ENCODE measurements at regions not wholly inside any gene's neighbourhood (a gene's known extent, or its start where the extent isn't known, plus 50 kb on each side); places are given as distances from the start of the nearest gene placed in this dataset.

GRCh38 chr11:70544774-70545609 is 146.7 kb downstream of the CTTN start:
- no peaks in the 10 kb centered on the region for H3K79me2 ChIP-seq (ENCODE audit: insufficient read depth, low read length)
- H2AFZ ChIP-seq (ENCODE audit: low read length) = no peak overlapping the region
- no peak overlapping the region for H3K4me3 ChIP-seq (ENCODE audit: insufficient read depth, low read length)
- H4K20me1 ChIP-seq (ENCODE audit: insufficient read depth, low read length) = no peaks in the 10 kb centered on the region
- H3K27ac ChIP-seq (ENCODE audit: low read depth, low read length) = no peak overlapping the region
- TF ChIP-seq CTCF (IDR thresholded peaks at IDR 0.05; ENCODE audit: extremely low read depth, low read depth, low read length) = no peak
- H3K4me1 ChIP-seq (ENCODE audit: insufficient read depth, low read length) = no peaks in the 10 kb centered on the region
- peak; percentile 93 for DNase-seq (ENCODE audit: insufficient read length, low spot score, missing footprints)
- no peak overlapping the region for H3K4me2 ChIP-seq (ENCODE audit: insufficient read depth, low read length)
- no peaks in the 10 kb centered on the region for H3K36me3 ChIP-seq (ENCODE audit: insufficient read depth, low read length)
- H3K27me3 ChIP-seq (ENCODE audit: insufficient read depth, low read length) = no peaks in the 10 kb centered on the region
- H3K9me3 ChIP-seq (ENCODE audit: low read depth, low read length) = no peaks in the 10 kb centered on the region

GRCh38 chr11:70545610-70545912 is 147.2 kb downstream of the CTTN start:
- H3K36me3 ChIP-seq (ENCODE audit: insufficient read depth, low read length) = no peaks in the 10 kb centered on the region
- no peaks in the 10 kb centered on the region for H3K79me2 ChIP-seq (ENCODE audit: insufficient read depth, low read length)
- H3K4me3 ChIP-seq (ENCODE audit: insufficient read depth, low read length) = no peak overlapping the region
- no peaks in the 10 kb centered on the region for H3K27me3 ChIP-seq (ENCODE audit: insufficient read depth, low read length)
- H4K20me1 ChIP-seq (ENCODE audit: insufficient read depth, low read length) = no peaks in the 10 kb centered on the region
- DNase-seq (ENCODE audit: insufficient read length, low spot score, missing footprints) = peak; percentile 76
- no peak overlapping the region for H3K27ac ChIP-seq (ENCODE audit: low read depth, low read length)
- no peak for TF ChIP-seq CTCF (IDR thresholded peaks at IDR 0.05; ENCODE audit: extremely low read depth, low read depth, low read length)
- H3K4me1 ChIP-seq (ENCODE audit: insufficient read depth, low read length) = no peaks in the 10 kb centered on the region
- no peak overlapping the region for H3K4me2 ChIP-seq (ENCODE audit: insufficient read depth, low read length)
- H2AFZ ChIP-seq (ENCODE audit: low read length) = no peak overlapping the region
- H3K9me3 ChIP-seq (ENCODE audit: low read depth, low read length) = no peaks in the 10 kb centered on the region

GRCh38 chr11:70546191-70546940 is 148.0 kb downstream of the CTTN start:
- Histone ChIP-seq H3K27me3 (ENCODE audit: insufficient read depth, low read length) (no peaks in the 10 kb centered on the region), H3K27ac (ENCODE audit: low read depth, low read length) (no peak overlapping the region), H3K4me1 (ENCODE audit: insufficient read depth, low read length) (no peaks in the 10 kb centered on the region), H3K4me3 (ENCODE audit: insufficient read depth, low read length) (no peak overlapping the region), H3K9me3 (ENCODE audit: low read depth, low read length) (no peaks in the 10 kb centered on the region), H2AFZ (ENCODE audit: low read length) (no peak overlapping the region), H3K4me2 (ENCODE audit: insufficient read depth, low read length) (no peak overlapping the region), H4K20me1 (ENCODE audit: insufficient read depth, low read length) (no peaks in the 10 kb centered on the region), H3K79me2 (ENCODE audit: insufficient read depth, low read length) (no peaks in the 10 kb centered on the region), H3K36me3 (ENCODE audit: insufficient read depth, low read length) (no peaks in the 10 kb centered on the region)
- DNase-seq (ENCODE audit: insufficient read length, low spot score, missing footprints) = peak; percentile 72
- TF ChIP-seq CTCF (IDR thresholded peaks at IDR 0.05; ENCODE audit: extremely low read depth, low read depth, low read length) = no peak

- TF ChIP-seq CTCF (IDR thresholded peaks at IDR 0.05; ENCODE audit: extremely low read depth, low read depth, low read length) = no peak
Measured at GRCh38 chr11:70547386-70547785, 149.1 kb downstream of the CTTN start.

More at GRCh38 chr11:70547386-70547785, 149.1 kb downstream of the CTTN start:
- H3K9me3 ChIP-seq (ENCODE audit: low read depth, low read length) = no peaks in the 10 kb centered on the region
- H3K4me3 ChIP-seq (ENCODE audit: insufficient read depth, low read length) = no peak overlapping the region
- H2AFZ ChIP-seq (ENCODE audit: low read length) = no peak overlapping the region
- H3K4me2 ChIP-seq (ENCODE audit: insufficient read depth, low read length) = no peak overlapping the region
- DNase-seq (ENCODE audit: insufficient read length, low spot score, missing footprints) = no peak
- H3K27me3 ChIP-seq (ENCODE audit: insufficient read depth, low read length) = no peaks in the 10 kb centered on the region
- no peak overlapping the region for H3K27ac ChIP-seq (ENCODE audit: low read depth, low read length)
- no peaks in the 10 kb centered on the region for H4K20me1 ChIP-seq (ENCODE audit: insufficient read depth, low read length)
- no peaks in the 10 kb centered on the region for H3K36me3 ChIP-seq (ENCODE audit: insufficient read depth, low read length)
- no peaks in the 10 kb centered on the region for H3K79me2 ChIP-seq (ENCODE audit: insufficient read depth, low read length)
- H3K4me1 ChIP-seq (ENCODE audit: insufficient read depth, low read length) = no peaks in the 10 kb centered on the region

All from osteoblast (primary cell).